Hindlimb muscle (tissue), 1 donor: ENCODE measurements at regions not wholly inside any gene's neighbourhood (a gene's known extent, or its start where the extent isn't known, plus 50 kb on each side); places are given as distances from the start of the nearest gene placed in this dataset.
A peak's percentile ranks its signal among the peaks of the same experiment; 100 is the strongest.
"Not testable (repeated sequence)": the region's sequence is repeated elsewhere in the genome, so short reads cannot be mapped to it uniquely, and the experiment has no call there.

Experiments
- DNase-seq: peaks from one replicate; pipeline ENCODE4 v3.0.0-alpha.2; 2013

- DNase-seq, result not testable (repeated sequence)
Measured at GRCh38 chr1:146710838-146711521, 227.1 kb upstream of the NBPF12 start.

GRCh38 chr1:146709302-146709701 is 228.8 kb upstream of the NBPF12 start:
- DNase-seq, result not testable (repeated sequence)

- DNase-seq, result not testable (repeated sequence)
Measured at GRCh38 chr1:146704162-146704724, 233.9 kb upstream of the NBPF12 start.

- DNase-seq, result not testable (repeated sequence)
Measured at GRCh38 chr1:146701320-146701719, 236.8 kb upstream of the NBPF12 start.

GRCh38 chr1:146695388-146695787 is 242.7 kb upstream of the NBPF12 start:
- not testable (repeated sequence) for DNase-seq

GRCh38 chr1:146691798-146692197 is 246.3 kb upstream of the NBPF12 start:
- not testable (repeated sequence) for DNase-seq

- not testable (repeated sequence) for DNase-seq
Measured at GRCh38 chr1:146688893-146689292, 249.2 kb upstream of the NBPF12 start.

- not testable (repeated sequence) for DNase-seq
Measured at GRCh38 chr1:146686777-146687366, 251.3 kb upstream of the NBPF12 start.

- not testable (repeated sequence) for DNase-seq
Measured at GRCh38 chr1:146683126-146683429, 255.0 kb upstream of the NBPF12 start.

GRCh38 chr1:146682227-146683125 is 255.6 kb upstream of the NBPF12 start:
- DNase-seq, result not testable (repeated sequence)

- not testable (repeated sequence) for DNase-seq
Measured at GRCh38 chr1:146673729-146674299, 264.3 kb upstream of the NBPF12 start.

GRCh38 chr1:146672608-146673007 is 265.5 kb upstream of the NBPF12 start:
- not testable (repeated sequence) for DNase-seq

GRCh38 chr1:146671588-146671987 is 266.5 kb upstream of the NBPF12 start:
- not testable (repeated sequence) for DNase-seq

- DNase-seq, result not testable (repeated sequence)
Measured at GRCh38 chr1:146670832-146671566, 267.1 kb upstream of the NBPF12 start.

GRCh38 chr1:146666275-146666674 is 271.8 kb upstream of the NBPF12 start:
- DNase-seq, result not testable (repeated sequence)

GRCh38 chr1:146660242-146660641 is 277.9 kb upstream of the NBPF12 start:
- not testable (repeated sequence) for DNase-seq

GRCh38 chr1:146656356-146657060 is 281.6 kb upstream of the NBPF12 start:
- DNase-seq, result not testable (repeated sequence)

GRCh38 chr1:146654763-146655162 is 283.4 kb upstream of the NBPF12 start:
- DNase-seq, result peak; percentile 23

- DNase-seq, result not testable (repeated sequence)
Measured at GRCh38 chr1:146645978-146646604, 292.0 kb upstream of the NBPF12 start.

GRCh38 chr1:146641534-146641933 is 296.6 kb upstream of the NBPF12 start:
- not testable (repeated sequence) for DNase-seq

- not testable (repeated sequence) for DNase-seq
Measured at GRCh38 chr1:146640671-146641070, 297.5 kb upstream of the NBPF12 start.
